HFFc6 (cell line): ENCODE measurements at regions not wholly inside any gene's neighbourhood (a gene's known extent, or its start where the extent isn't known, plus 50 kb on each side); places are given as distances from the start of the nearest gene placed in this dataset.
A peak's percentile ranks its signal among the peaks of the same experiment; 100 is the strongest.

Experiments used
- DNase-seq: peaks from one replicate; pipeline ENCODE4 v3.0.0-alpha.2; 2018
- H3K27ac Mint-ChIP-seq: 2 replicates; pipeline ENCODE4 v1.8.0; 2020; ENCODE audit warnings: mild to moderate bottlenecking, mixed read lengths
- H3K27me3 Mint-ChIP-seq: 2 replicates; pipeline ENCODE4 v1.8.0; 2021; ENCODE audit warnings: mild to moderate bottlenecking, moderate library complexity, mixed read lengths; ENCODE audit not compliant: insufficient read depth
- H3K36me3 Mint-ChIP-seq: 2 replicates; pipeline ENCODE4 v1.8.0; 2021; ENCODE audit warnings: low read depth, mixed read lengths
- H3K4me1 Mint-ChIP-seq: 2 replicates; pipeline ENCODE4 v1.8.0; 2020; ENCODE audit warnings: low read depth, mixed read lengths
- H3K4me3 Mint-ChIP-seq: 2 replicates; pipeline ENCODE4 v1.8.0; 2020; ENCODE audit warnings: mild to moderate bottlenecking, moderate library complexity, mixed read lengths
- H3K9me3 Mint-ChIP-seq: 2 replicates; pipeline ENCODE4 v1.8.0; 2020; ENCODE audit warnings: mild to moderate bottlenecking, mixed read lengths
- CTCF ChIP-seq: fragments of 200-600 bp; sonication (generic); IDR thresholded peaks from 2 replicates; pipeline ENCODE4 v1.5.0; 2021; ENCODE audit warnings: antibody characterized with exemption, mild to moderate bottlenecking

- H3K27ac Mint-ChIP-seq: no peak overlapping the region
- H3K9me3 Mint-ChIP-seq: no peaks in the 10 kb centered on the region
- no peak overlapping the region for H3K4me3 Mint-ChIP-seq
- TF ChIP-seq CTCF: no peak
- H3K27me3 Mint-ChIP-seq: no peaks in the 10 kb centered on the region; the same call in 1 of the 2 replicates
- no peak for DNase-seq
- H3K36me3 Mint-ChIP-seq: peaks cover 4% of the 10 kb centered on the region
- H3K4me1 Mint-ChIP-seq: peaks cover 66% of the 10 kb centered on the region
These were observed 62.8 kb upstream of the C1orf87 start for GRCh38 chr1:60136395-60136794.

- peaks cover 4% of the 10 kb centered on the region for H3K36me3 Mint-ChIP-seq
- no peaks in the 10 kb centered on the region for H3K27me3 Mint-ChIP-seq
- peak overlapping the region; percentile 56 for H3K4me3 Mint-ChIP-seq
- TF ChIP-seq CTCF: no peak
- no peaks in the 10 kb centered on the region for H3K9me3 Mint-ChIP-seq
- H3K27ac Mint-ChIP-seq: peak overlapping the region; percentile 98
- no peak for DNase-seq
- H3K4me1 Mint-ChIP-seq: peaks cover 83% of the 10 kb centered on the region
These were observed 61.1 kb upstream of the C1orf87 start for GRCh38 chr1:60134716-60135115.

- no peaks in the 10 kb centered on the region for H3K27me3 Mint-ChIP-seq
- no peaks in the 10 kb centered on the region for H3K9me3 Mint-ChIP-seq
- DNase-seq: peak; percentile 79
- H3K27ac Mint-ChIP-seq: peak overlapping the region; percentile 98
- TF ChIP-seq CTCF: no peak
- peaks cover 4% of the 10 kb centered on the region for H3K36me3 Mint-ChIP-seq
- H3K4me3 Mint-ChIP-seq: peak overlapping the region; percentile 80
- peaks cover 91% of the 10 kb centered on the region for H3K4me1 Mint-ChIP-seq
These were observed 60.3 kb upstream of the C1orf87 start for GRCh38 chr1:60133848-60134247.

- Mint-ChIP-seq H3K4me3 (peak overlapping the region; percentile 80), H3K27me3 (no peaks in the 10 kb centered on the region), H3K36me3 (peaks cover 4% of the 10 kb centered on the region), H3K4me1 (peaks cover 95% of the 10 kb centered on the region), H3K9me3 (no peaks in the 10 kb centered on the region), H3K27ac (peak overlapping the region; percentile 98)
- TF ChIP-seq CTCF: peak; percentile 34
- peak; percentile 96 for DNase-seq
These were observed 59.6 kb upstream of the C1orf87 start for GRCh38 chr1:60133000-60133673.

GRCh38 chr1:60132108-60132507 is 58.5 kb upstream of the C1orf87 start:
- H3K9me3 Mint-ChIP-seq: no peaks in the 10 kb centered on the region
- no peak for DNase-seq
- H3K4me1 Mint-ChIP-seq: peaks cover 86% of the 10 kb centered on the region
- no peak for TF ChIP-seq CTCF
- no peaks in the 10 kb centered on the region for H3K27me3 Mint-ChIP-seq
- peak overlapping the region; percentile 20 for H3K27ac Mint-ChIP-seq
- peaks cover 4% of the 10 kb centered on the region for H3K36me3 Mint-ChIP-seq
- no peak overlapping the region for H3K4me3 Mint-ChIP-seq
